ENCODE measurements at regions not wholly inside any gene's neighbourhood (a gene's known extent, or its start where the extent isn't known, plus 50 kb on each side); places are given as distances from the start of the nearest gene placed in this dataset.
"Not testable (repeated sequence)": the region's sequence is repeated elsewhere in the genome, so short reads cannot be mapped to it uniquely, and the experiment has no call there.

GRCh38 chr20:50331469-50332363 lies 141.1 kb downstream of the CEBPB start:
- no peak for TF ChIP-seq CTCF (conservative IDR thresholded peaks at IDR 0.05)
- TF ChIP-seq ZFX (IDR thresholded peaks at IDR 0.05) = no peak

DNA sequence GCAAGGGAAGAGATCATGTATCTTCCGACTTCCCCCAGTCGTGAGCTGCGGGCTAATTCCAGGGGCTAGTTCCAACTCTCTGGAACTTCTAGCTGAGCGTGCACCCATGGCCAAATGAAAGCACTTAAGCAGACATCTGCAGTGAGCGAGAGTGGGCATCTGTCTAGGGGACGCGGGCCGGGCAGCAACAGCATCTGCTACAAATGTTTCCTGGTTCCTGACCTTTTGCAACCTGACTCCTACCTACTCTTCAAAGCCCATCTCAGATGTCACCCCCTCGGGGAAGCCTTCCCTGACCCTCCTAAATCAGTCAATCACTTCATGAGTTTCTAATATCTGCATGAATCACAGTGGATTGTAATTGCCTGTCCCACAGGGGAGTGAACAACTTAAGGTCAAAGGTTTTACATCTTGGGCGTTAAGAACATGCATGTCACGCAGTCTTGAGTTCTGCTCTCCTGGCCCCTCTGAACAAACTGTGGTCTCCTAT lies 141.9 kb downstream of the CEBPB start:
- H3K27ac ChIP-seq = no peak overlapping the region
- TF ChIP-seq ZFX (IDR thresholded peaks at IDR 0.05) (no peak), CTCF (conservative IDR thresholded peaks at IDR 0.05) (no peak)

More at GRCh38 chr20:50331469-50332363, 141.1 kb downstream of the CEBPB start:
- no peak overlapping the region for H3K27ac ChIP-seq

DNA sequence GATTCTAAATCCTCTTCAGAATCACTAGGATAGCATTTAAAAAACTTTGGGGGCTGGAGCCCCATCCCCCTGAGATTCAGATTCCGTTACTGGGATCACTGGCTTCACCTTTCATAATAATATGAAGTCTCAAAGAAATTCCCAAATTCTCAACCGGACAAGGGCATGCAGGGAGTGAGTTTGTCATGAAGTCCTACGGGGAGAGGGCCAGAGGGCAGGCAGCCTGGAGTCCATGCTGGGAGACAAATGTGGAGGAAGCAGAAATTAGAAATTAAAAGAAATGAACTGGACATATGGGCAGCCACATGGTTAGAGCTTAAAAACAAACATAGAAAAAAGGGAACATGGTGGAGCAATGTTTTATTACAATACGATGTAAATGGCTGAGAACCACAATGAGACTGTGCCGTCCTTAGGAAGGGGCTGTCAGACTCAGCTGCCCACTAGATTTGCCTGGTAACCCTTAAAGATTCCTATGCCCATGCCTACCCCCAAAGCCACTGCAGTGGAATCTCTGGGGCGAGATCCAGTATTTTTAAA lies 142.6 kb downstream of the CEBPB start:
- H3K27ac ChIP-seq = no peak overlapping the region

GRCh38 chr20:50333812-50334211 lies 143.2 kb downstream of the CEBPB start:
- H3K27ac ChIP-seq = no peak overlapping the region
- TF ChIP-seq ZFX (IDR thresholded peaks at IDR 0.05) (no peak), CTCF (conservative IDR thresholded peaks at IDR 0.05) (no peak)

More for the DNA sequence above, 142.6 kb downstream of the CEBPB start:
- TF ChIP-seq ZFX (IDR thresholded peaks at IDR 0.05) = no peak
- TF ChIP-seq CTCF (conservative IDR thresholded peaks at IDR 0.05) = no peak

DNA sequence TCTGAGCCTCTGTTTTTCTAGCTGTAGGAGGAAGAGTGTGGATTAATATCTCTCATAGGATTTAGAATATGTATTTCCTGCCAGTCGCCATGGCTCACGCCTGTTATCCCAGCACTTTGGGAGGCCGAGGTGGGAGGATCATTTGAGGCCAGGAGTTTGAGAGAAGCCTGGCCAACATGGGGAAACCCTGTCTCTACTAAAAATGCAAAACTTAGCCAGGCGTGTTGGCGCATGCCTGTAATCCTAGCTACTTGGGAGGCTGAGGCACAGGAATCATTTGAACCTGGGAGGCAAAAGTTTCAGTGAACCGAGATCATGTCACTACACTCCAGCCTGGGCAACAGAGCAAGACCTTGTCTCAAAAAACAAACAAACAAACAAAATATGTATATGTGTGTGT lies 143.9 kb downstream of the CEBPB start:
- not testable (repeated sequence) for H3K27ac ChIP-seq

DNA sequence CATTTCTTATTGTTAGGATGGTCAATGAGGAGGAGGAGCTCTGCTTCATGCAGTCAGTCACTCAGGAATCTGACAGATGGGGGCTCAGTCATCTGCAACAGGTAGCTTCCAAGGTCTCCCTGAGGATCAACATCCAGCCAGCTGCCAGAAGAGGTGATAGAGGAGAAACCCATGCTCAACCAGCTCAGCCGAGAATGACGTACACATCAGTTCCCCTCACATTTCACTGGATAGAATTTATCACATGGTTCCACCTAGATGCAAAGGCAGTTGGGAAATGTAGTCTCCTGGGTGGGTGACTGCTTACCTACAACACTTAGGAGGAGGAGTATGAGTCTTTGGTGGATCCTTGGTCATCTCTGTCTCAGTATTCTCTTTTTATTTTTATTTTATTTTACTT lies 144.5 kb downstream of the CEBPB start:
- TF ChIP-seq CTCF (conservative IDR thresholded peaks at IDR 0.05) = no peak
- TF ChIP-seq ZFX (IDR thresholded peaks at IDR 0.05) = no peak
- H3K27ac ChIP-seq = no peak overlapping the region

DNA sequence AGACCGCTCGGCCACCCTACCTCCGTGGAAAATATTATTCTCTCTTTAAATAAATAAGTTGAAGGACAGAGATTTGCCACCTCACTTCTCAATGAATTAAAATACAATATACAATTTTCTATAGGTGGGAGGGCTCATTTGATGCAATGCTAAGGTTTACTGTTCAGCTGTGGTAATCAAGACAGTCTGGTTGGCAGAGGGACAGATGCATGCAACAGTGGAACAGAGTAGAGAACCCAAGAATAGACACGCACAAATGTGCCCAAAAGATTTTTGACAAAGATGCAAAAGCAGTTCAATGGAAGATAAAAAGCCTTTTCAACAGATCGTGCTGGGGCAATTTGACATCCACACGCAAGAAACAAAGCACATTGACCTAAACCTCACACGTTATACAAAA lies 145.2 kb downstream of the CEBPB start:
- no peak overlapping the region for H3K27ac ChIP-seq
- no peak for TF ChIP-seq ZFX (IDR thresholded peaks at IDR 0.05)
- TF ChIP-seq CTCF (conservative IDR thresholded peaks at IDR 0.05) = no peak
